Tibial nerve (tissue), 3 donors: ENCODE measurements at regions not wholly inside any gene's neighbourhood (a gene's known extent, or its start where the extent isn't known, plus 50 kb on each side); places are given as distances from the start of the nearest gene placed in this dataset.

Experiments used
- CTCF ChIP-seq, 5 experiments: fragments of 200-600 bp in 3 of 5; fragments of 450-650 bp in 2 of 5; sonication (generic) in 3 of 5; IDR thresholded peaks; one replicate each; pipeline ENCODE4 v1.5.1; 2016 to 2019; ENCODE audit warnings: antibody characterized with exemption in 5 of 5, mild to moderate bottlenecking in 3 of 5, moderate library complexity in 2 of 5
- POLR2A ChIP-seq, 2 donors: fragments of 450-650 bp; IDR thresholded peaks; one replicate each; pipeline ENCODE4 v1.6.1; 2017; ENCODE audit warnings: antibody characterized with exemption in 2 of 2, mild to moderate bottlenecking in 2 of 2, moderate library complexity in 2 of 2

- TF ChIP-seq CTCF (IDR thresholded peaks at IDR 0.05) (no peak), POLR2A (IDR thresholded peaks at IDR 0.05) (no peak)
Observed at GRCh38 chr5:124161266-124161665, 585.2 kb downstream of the ZNF608 start.
